ENCODE measurements at regions not wholly inside any gene's neighbourhood (a gene's known extent, or its start where the extent isn't known, plus 50 kb on each side); places are given as distances from the start of the nearest gene placed in this dataset.

DNA sequence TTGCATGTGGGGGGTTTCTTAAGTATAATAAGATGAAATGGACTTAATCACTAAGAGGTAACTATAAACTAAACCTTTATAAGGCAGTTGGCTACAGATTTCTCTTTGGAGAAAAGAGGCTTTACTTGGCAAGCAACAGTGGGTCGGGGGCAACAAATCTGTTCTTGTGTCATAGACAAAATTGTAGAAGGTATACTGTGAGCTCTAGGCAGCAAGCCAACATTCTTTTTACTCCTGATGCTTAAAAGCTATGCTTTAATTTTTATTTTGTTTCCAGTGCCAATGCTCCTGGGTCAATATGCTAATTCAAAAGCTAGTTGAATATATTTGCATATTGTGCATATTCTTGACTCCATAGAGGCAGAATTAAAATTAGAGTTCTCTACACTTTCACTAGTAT lies 495.4 kb downstream of the BTBD3 start:
- TF ChIP-seq, protein P1, sequence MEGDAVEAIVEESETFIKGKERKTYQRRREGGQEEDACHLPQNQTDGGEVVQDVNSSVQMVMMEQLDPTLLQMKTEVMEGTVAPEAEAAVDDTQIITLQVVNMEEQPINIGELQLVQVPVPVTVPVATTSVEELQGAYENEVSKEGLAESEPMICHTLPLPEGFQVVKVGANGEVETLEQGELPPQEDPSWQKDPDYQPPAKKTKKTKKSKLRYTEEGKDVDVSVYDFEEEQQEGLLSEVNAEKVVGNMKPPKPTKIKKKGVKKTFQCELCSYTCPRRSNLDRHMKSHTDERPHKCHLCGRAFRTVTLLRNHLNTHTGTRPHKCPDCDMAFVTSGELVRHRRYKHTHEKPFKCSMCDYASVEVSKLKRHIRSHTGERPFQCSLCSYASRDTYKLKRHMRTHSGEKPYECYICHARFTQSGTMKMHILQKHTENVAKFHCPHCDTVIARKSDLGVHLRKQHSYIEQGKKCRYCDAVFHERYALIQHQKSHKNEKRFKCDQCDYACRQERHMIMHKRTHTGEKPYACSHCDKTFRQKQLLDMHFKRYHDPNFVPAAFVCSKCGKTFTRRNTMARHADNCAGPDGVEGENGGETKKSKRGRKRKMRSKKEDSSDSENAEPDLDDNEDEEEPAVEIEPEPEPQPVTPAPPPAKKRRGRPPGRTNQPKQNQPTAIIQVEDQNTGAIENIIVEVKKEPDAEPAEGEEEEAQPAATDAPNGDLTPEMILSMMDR (IDR thresholded peaks at IDR 0.05), result no peak
- TF ChIP-seq POLR2A (IDR thresholded peaks at IDR 0.05), result no peak

All from tibial nerve (tissue), 3 donors.